ENCODE measurements at regions not wholly inside any gene's neighbourhood (a gene's known extent, or its start where the extent isn't known, plus 50 kb on each side); places are given as distances from the start of the nearest gene placed in this dataset.

- TF ChIP-seq CTCF (IDR thresholded peaks at IDR 0.05): no peak
- Histone ChIP-seq H3K4me1 (no peaks in the 10 kb centered on the region), H3K4me3 (no peak overlapping the region), H3K27ac (no peak overlapping the region), H3K36me3 (no peaks in the 10 kb centered on the region), H3K9me3 (no peaks in the 10 kb centered on the region), H3K27me3 (no peaks in the 10 kb centered on the region)
- ATAC-seq (no peak), DNase-seq (no peak)
- intact Hi-C loops (cut with DNase I): no loop called here
Measured at GRCh38 chr1:232273011-232273410, 356.9 kb downstream of the SIPA1L2 start.

GRCh38 chr1:232271991-232272589, 357.8 kb downstream of the SIPA1L2 start:
- Histone ChIP-seq H3K36me3 (no peaks in the 10 kb centered on the region), H3K27ac (no peak overlapping the region), H3K4me3 (no peak overlapping the region), H3K9me3 (no peaks in the 10 kb centered on the region), H3K27me3 (no peaks in the 10 kb centered on the region), H3K4me1 (no peaks in the 10 kb centered on the region)
- DNase-seq (no peak), ATAC-seq (no peak)
- no peak for TF ChIP-seq CTCF (IDR thresholded peaks at IDR 0.05)
- intact Hi-C loops (cut with DNase I): no loop called here

- DNase-seq: no peak
- H3K27me3 ChIP-seq: no peaks in the 10 kb centered on the region
- intact Hi-C loops (cut with DNase I): no loop called here
- no peaks in the 10 kb centered on the region for H3K4me1 ChIP-seq
- no peak overlapping the region for H3K4me3 ChIP-seq
- TF ChIP-seq CTCF (IDR thresholded peaks at IDR 0.05): no peak
- no peak overlapping the region for H3K27ac ChIP-seq
- no peaks in the 10 kb centered on the region for H3K36me3 ChIP-seq
- no peak for ATAC-seq
- H3K9me3 ChIP-seq: no peaks in the 10 kb centered on the region
Measured at GRCh38 chr1:232271299-232271698, 358.6 kb downstream of the SIPA1L2 start.

- Histone ChIP-seq H3K9me3 (no peaks in the 10 kb centered on the region), H3K4me3 (no peak overlapping the region), H3K4me1 (no peaks in the 10 kb centered on the region), H3K27ac (no peak overlapping the region), H3K27me3 (no peaks in the 10 kb centered on the region), H3K36me3 (no peaks in the 10 kb centered on the region)
- TF ChIP-seq CTCF (IDR thresholded peaks at IDR 0.05): no peak
- intact Hi-C loops (cut with DNase I): no loop called here
- ATAC-seq: no peak
- DNase-seq: no peak
Measured at GRCh38 chr1:232269988-232270387, 359.9 kb downstream of the SIPA1L2 start.

GRCh38 chr1:232267837-232268598, 361.9 kb downstream of the SIPA1L2 start:
- no peak overlapping the region for H3K27ac ChIP-seq
- no peak overlapping the region for H3K4me3 ChIP-seq
- no peaks in the 10 kb centered on the region for H3K36me3 ChIP-seq
- H3K9me3 ChIP-seq: no peaks in the 10 kb centered on the region
- no peak for ATAC-seq
- TF ChIP-seq CTCF (IDR thresholded peaks at IDR 0.05): no peak
- no peaks in the 10 kb centered on the region for H3K27me3 ChIP-seq
- H3K4me1 ChIP-seq: no peaks in the 10 kb centered on the region
- intact Hi-C loops (cut with DNase I): no loop called here
- DNase-seq: no peak

Data from upper lobe of right lung (tissue), 1 donor.